ENCODE measurements at regions not wholly inside any gene's neighbourhood (a gene's known extent, or its start where the extent isn't known, plus 50 kb on each side); places are given as distances from the start of the nearest gene placed in this dataset.
"Not testable (repeated sequence)": the region's sequence is repeated elsewhere in the genome, so short reads cannot be mapped to it uniquely, and the experiment has no call there.

- ATAC-seq (no peak), DNase-seq (no peak)
- POLR2A ChIA-PET (ENCODE audit: unreplicated experiment): no interaction called here
- CTCF ChIA-PET: no interaction called here
- H3K9me3 ChIP-seq (ENCODE audit: low read length): no peaks in the 10 kb centered on the region
- no peaks in the 10 kb centered on the region for H3K9me2 ChIP-seq (replicated peaks; ENCODE audit: low read length)
- no peak for TF ChIP-seq EZH2phosphoT487 (IDR thresholded peaks at IDR 0.05; ENCODE audit: borderline replicate concordance, low read length)
- TF ChIP-seq CTCF (conservative IDR thresholded peaks at IDR 0.05; ENCODE audit: low read depth, low read length): no peak
- no peak for TF ChIP-seq EZH2 (IDR thresholded peaks at IDR 0.05; ENCODE audit: low read length, unreplicated experiment)
- no peaks in the 10 kb centered on the region for H3K36me3 ChIP-seq (ENCODE audit: low read depth, low read length)
- no peak overlapping the region for H3K9ac ChIP-seq (ENCODE audit: low read length)
- H2AFZ ChIP-seq (ENCODE audit: low read length): no peak overlapping the region
- H4K20me1 ChIP-seq (ENCODE audit: low read length): no peaks in the 10 kb centered on the region
- no peak overlapping the region for H3K4me3 ChIP-seq (ENCODE audit: low read length)
- H3F3A ChIP-seq (ENCODE audit: low read length, unreplicated experiment): no peaks in the 10 kb centered on the region
- H3K79me2 ChIP-seq (ENCODE audit: low read length): no peaks in the 10 kb centered on the region
- no peaks in the 10 kb centered on the region for H3K4me1 ChIP-seq (ENCODE audit: insufficient read depth, low read length)
- no peaks in the 10 kb centered on the region for H3K27me3 ChIP-seq (ENCODE audit: low read length)
- H3K27ac ChIP-seq (ENCODE audit: low read length): no peak overlapping the region
- no TSS peak for BruUV-seq (replicated peaks)
- intact Hi-C loops (cut with micrococcal nuclease): no loop called here
- no peak overlapping the region for H3K4me2 ChIP-seq (ENCODE audit: low read length)
These were observed 684.0 kb downstream of the UTRN start for GRCh38 chr6:144969154-144969553.

DNA sequence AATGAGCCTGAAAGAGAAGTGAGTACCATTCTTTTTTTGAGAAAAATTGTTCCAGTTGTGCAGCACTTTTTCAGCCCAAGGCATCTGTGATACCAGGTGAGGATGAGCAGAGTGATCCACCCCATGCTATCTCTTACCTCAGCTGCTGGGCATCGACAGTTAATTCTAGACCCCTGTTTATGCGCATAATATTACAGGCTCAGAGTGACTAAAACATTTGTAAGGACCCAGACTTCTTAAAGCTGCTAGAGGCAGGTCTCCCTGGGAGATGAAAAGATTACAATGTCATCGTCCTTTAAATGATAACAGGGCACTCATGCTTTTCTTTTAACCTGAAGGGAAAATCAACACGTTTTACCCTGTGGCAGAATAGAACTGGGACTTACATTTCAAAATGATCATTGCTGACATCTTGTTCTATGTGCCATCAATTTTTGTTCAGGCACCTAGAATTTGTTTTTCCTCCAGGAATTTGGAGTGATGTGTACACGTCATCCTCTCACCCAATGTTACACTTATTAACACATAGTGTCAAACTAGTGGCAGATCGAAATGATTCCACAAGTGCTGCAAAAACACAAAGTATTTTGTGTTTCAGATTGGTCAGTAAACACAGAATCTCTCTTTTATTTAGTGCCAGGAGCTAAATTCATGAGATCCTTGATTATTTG is 684.6 kb downstream of the UTRN start:
- Histone ChIP-seq H3K4me2 (ENCODE audit: low read length) (no peak overlapping the region), H3K9me3 (ENCODE audit: low read length) (no peaks in the 10 kb centered on the region), H3K27me3 (ENCODE audit: low read length) (no peaks in the 10 kb centered on the region), H3F3A (ENCODE audit: low read length, unreplicated experiment) (no peaks in the 10 kb centered on the region), H3K9ac (ENCODE audit: low read length) (no peak overlapping the region), H3K36me3 (ENCODE audit: low read depth, low read length) (no peaks in the 10 kb centered on the region), H4K20me1 (ENCODE audit: low read length) (no peaks in the 10 kb centered on the region), H2AFZ (ENCODE audit: low read length) (no peak overlapping the region), H3K4me1 (ENCODE audit: insufficient read depth, low read length) (no peaks in the 10 kb centered on the region), H3K9me2 (replicated peaks; ENCODE audit: low read length) (no peaks in the 10 kb centered on the region), H3K4me3 (ENCODE audit: low read length) (no peak overlapping the region), H3K79me2 (ENCODE audit: low read length) (no peaks in the 10 kb centered on the region), H3K27ac (ENCODE audit: low read length) (no peak overlapping the region)
- CTCF ChIA-PET: no interaction called here
- DNase-seq (no peak), ATAC-seq (no peak)
- intact Hi-C loops (cut with micrococcal nuclease): no loop called here
- TF ChIP-seq EZH2phosphoT487 (IDR thresholded peaks at IDR 0.05; ENCODE audit: borderline replicate concordance, low read length): no peak
- TF ChIP-seq CTCF (conservative IDR thresholded peaks at IDR 0.05; ENCODE audit: low read depth, low read length): no peak
- no peak for TF ChIP-seq EZH2 (IDR thresholded peaks at IDR 0.05; ENCODE audit: low read length, unreplicated experiment)
- POLR2A ChIA-PET (ENCODE audit: unreplicated experiment): no interaction called here
- no TSS peak for BruUV-seq (replicated peaks)

DNA sequence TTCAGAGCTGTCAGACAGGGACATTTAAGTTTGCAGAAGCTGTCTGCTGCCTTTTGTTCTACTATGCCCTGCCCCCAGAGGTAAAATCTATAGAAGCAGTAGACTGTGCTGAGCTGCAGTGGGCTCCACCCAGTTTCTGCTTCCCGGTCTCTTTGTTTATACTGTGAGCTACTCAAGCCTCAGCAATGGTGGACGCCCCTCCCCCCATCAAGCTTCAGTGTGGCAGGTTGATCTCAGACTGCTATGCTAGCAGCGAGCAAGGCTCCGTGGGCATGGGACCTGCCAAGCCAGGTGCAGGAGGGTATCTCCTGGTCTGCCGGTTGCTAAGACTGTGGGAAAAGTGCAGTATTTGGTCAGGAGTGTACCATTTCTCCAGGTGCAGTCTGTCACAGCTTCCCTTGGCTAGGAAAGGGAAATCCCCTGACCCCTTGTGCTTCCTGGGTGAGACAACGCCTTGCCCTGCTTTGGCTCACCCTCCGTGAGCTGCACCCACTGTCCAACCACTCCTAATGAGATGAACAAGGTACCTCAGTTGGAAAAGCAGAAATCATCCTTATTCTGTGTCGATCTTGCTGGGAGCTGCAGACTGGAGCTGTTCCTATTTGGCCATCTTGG is 692.2 kb downstream of the UTRN start:
- H3K4me1 ChIP-seq (ENCODE audit: insufficient read depth, low read length): peaks cover 11% of the 10 kb centered on the region
- H3K9me3 ChIP-seq (ENCODE audit: low read length); POLR2A ChIA-PET (ENCODE audit: unreplicated experiment); BruUV-seq (replicated peaks); H3K36me3 ChIP-seq (ENCODE audit: low read depth, low read length); H3K79me2 ChIP-seq (ENCODE audit: low read length); H3K9ac ChIP-seq (ENCODE audit: low read length); H3K9me2 ChIP-seq (replicated peaks; ENCODE audit: low read length); H3K4me3 ChIP-seq (ENCODE audit: low read length); H3K27me3 ChIP-seq (ENCODE audit: low read length); H3F3A ChIP-seq (ENCODE audit: low read length, unreplicated experiment); H4K20me1 ChIP-seq (ENCODE audit: low read length); intact Hi-C loops (cut with micrococcal nuclease); CTCF ChIA-PET: not testable (repeated sequence)
- peak overlapping the region; percentile 77 for H2AFZ ChIP-seq (ENCODE audit: low read length)
- ATAC-seq: peak; percentile 96
- H3K27ac ChIP-seq (ENCODE audit: low read length): 0 out of 2 replicates have a peak overlapping the region, but pooled peaks have one; percentile 18
- peak overlapping the region; percentile 43 for H3K4me2 ChIP-seq (ENCODE audit: low read length)
- peak; percentile 63 for DNase-seq

Data from PC-3 (cell line).